ENCODE measurements at regions not wholly inside any gene's neighbourhood (a gene's known extent, or its start where the extent isn't known, plus 50 kb on each side); places are given as distances from the start of the nearest gene placed in this dataset.
"Not testable (repeated sequence)": the region's sequence is repeated elsewhere in the genome, so short reads cannot be mapped to it uniquely, and the experiment has no call there.

- DNase-seq (no peak), ATAC-seq (no peak)
- no peak for TF ChIP-seq CTCF (IDR thresholded peaks at IDR 0.05)
- intact Hi-C loops (cut with DNase I, micrococcal nuclease) = no loop called here
- no peak overlapping the region for H3K4me3 ChIP-seq
- no peaks in the 10 kb centered on the region for H3K9me3 ChIP-seq
- H3K36me3 ChIP-seq (ENCODE audit: low read depth) = no peaks in the 10 kb centered on the region
- no peaks in the 10 kb centered on the region for H3K4me1 ChIP-seq (ENCODE audit: low read depth)
Observed at GRCh38 chr1:166675213-166675612, 164.1 kb upstream of the POGK start.

- intact Hi-C loops (cut with DNase I, micrococcal nuclease) = no loop called here
- no peak for ATAC-seq
Observed at GRCh38 chr1:166676981-166677380, 162.3 kb upstream of the POGK start.

DNA sequence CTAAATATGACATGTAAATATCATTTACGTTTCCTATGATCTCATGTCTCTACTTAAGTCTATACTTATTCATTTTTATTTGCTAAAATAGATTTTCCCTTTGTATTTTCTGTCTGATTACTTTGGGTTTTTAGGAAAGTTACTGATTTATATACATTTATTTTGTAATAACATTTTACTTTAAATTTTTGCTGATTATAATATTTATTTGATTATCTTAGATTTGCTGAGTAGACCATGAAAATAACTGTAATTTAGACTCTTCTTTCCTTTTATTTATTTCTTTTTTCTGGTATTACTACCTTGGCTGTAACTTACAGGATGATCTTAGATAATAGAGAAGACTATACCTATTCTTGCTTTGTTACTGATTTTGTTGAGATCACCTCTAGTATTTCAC is 159.9 kb upstream of the POGK start:
- ATAC-seq (no peak), DNase-seq (no peak)
- Histone ChIP-seq H3K4me1 (ENCODE audit: low read depth) (no peaks in the 10 kb centered on the region), H3K36me3 (ENCODE audit: low read depth) (no peaks in the 10 kb centered on the region), H3K4me3 (no peak overlapping the region), H3K9me3 (no peaks in the 10 kb centered on the region)
- no peak for TF ChIP-seq CTCF (IDR thresholded peaks at IDR 0.05)
- intact Hi-C loops (cut with DNase I, micrococcal nuclease) = no loop called here

More at GRCh38 chr1:166676981-166677380, 162.3 kb upstream of the POGK start:
- no peak for DNase-seq
- Histone ChIP-seq H3K4me1 (ENCODE audit: low read depth) (no peaks in the 10 kb centered on the region), H3K36me3 (ENCODE audit: low read depth) (no peaks in the 10 kb centered on the region), H3K4me3 (no peak overlapping the region), H3K9me3 (no peaks in the 10 kb centered on the region)
- no peak for TF ChIP-seq CTCF (IDR thresholded peaks at IDR 0.05)

GRCh38 chr1:166682588-166682987 is 156.7 kb upstream of the POGK start:
- peaks cover 3% of the 10 kb centered on the region for H3K9me3 ChIP-seq
- DNase-seq (no peak), ATAC-seq (no peak)
- no peaks in the 10 kb centered on the region for H3K36me3 ChIP-seq (ENCODE audit: low read depth)
- intact Hi-C loops (cut with DNase I, micrococcal nuclease) = no loop called here
- no peak for TF ChIP-seq CTCF (IDR thresholded peaks at IDR 0.05)
- no peak overlapping the region for H3K4me3 ChIP-seq
- H3K4me1 ChIP-seq (ENCODE audit: low read depth) = no peaks in the 10 kb centered on the region

GRCh38 chr1:166684669-166685068 is 154.6 kb upstream of the POGK start:
- intact Hi-C loops (cut with DNase I, micrococcal nuclease); DNase-seq; H3K9me3 ChIP-seq; H3K36me3 ChIP-seq (ENCODE audit: low read depth); H3K4me3 ChIP-seq; H3K4me1 ChIP-seq (ENCODE audit: low read depth); ATAC-seq: not testable (repeated sequence)

DNA sequence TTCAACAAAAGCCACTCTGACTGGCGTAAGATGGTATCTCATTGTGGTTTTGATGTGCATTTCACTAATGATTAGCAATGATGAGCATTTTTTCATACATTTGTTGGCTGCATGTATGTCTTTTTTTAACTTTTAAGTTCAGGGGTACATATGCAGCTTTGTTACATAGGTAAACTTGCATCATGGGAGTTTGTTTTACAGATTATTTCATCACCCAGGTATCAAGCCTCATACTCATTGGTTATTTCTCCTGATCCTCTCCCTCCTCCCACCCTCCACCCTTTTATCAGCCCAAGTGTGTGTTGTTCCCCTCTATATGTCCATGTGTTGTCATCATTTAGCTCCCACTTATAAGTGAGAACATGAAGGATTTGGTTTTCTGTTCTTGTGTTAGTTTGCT is 154.1 kb upstream of the POGK start:
- peaks cover 3% of the 10 kb centered on the region for H3K9me3 ChIP-seq
- DNase-seq = no peak
- no peak overlapping the region for H3K4me3 ChIP-seq
- no peak for ATAC-seq
- no peaks in the 10 kb centered on the region for H3K36me3 ChIP-seq (ENCODE audit: low read depth)
- no peak for TF ChIP-seq CTCF (IDR thresholded peaks at IDR 0.05)
- no peaks in the 10 kb centered on the region for H3K4me1 ChIP-seq (ENCODE audit: low read depth)
- intact Hi-C loops (cut with DNase I, micrococcal nuclease) = no loop called here

- DNase-seq; H3K36me3 ChIP-seq (ENCODE audit: low read depth); intact Hi-C loops (cut with DNase I, micrococcal nuclease); H3K9me3 ChIP-seq; ATAC-seq; H3K4me3 ChIP-seq; H3K4me1 ChIP-seq (ENCODE audit: low read depth): not testable (repeated sequence)
Observed at GRCh38 chr1:166685891-166686290, 153.4 kb upstream of the POGK start.

- intact Hi-C loops (cut with DNase I, micrococcal nuclease); H3K9me3 ChIP-seq; DNase-seq; H3K4me3 ChIP-seq; ATAC-seq; H3K4me1 ChIP-seq (ENCODE audit: low read depth); H3K36me3 ChIP-seq (ENCODE audit: low read depth): not testable (repeated sequence)
Observed at GRCh38 chr1:166690596-166690995, 148.7 kb upstream of the POGK start.

Measured in mucosa of descending colon (tissue), 3 donors.